ENCODE measurements at regions not wholly inside any gene's neighbourhood (a gene's known extent, or its start where the extent isn't known, plus 50 kb on each side); places are given as distances from the start of the nearest gene placed in this dataset.

DNA sequence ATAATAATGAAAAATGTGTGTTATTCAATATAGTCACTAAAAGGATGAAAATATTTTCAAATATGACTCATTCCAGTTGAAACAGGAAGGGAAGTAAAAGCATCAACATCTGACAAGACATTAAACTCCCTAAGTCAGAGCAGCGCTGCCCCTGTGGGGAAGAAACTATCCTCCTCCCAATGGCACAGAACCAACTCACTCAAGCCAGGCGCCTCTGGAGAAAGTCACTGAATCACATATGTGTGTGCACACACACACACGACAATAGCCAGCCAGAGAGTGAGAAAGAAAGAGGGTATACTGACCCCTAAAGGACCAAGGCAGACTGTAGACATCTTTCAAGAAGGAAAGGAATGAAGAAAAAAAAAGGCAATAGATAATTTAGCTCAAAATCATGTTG is 126.9 kb downstream of the SETD4 start:
- DNase-seq: no peak

DNA sequence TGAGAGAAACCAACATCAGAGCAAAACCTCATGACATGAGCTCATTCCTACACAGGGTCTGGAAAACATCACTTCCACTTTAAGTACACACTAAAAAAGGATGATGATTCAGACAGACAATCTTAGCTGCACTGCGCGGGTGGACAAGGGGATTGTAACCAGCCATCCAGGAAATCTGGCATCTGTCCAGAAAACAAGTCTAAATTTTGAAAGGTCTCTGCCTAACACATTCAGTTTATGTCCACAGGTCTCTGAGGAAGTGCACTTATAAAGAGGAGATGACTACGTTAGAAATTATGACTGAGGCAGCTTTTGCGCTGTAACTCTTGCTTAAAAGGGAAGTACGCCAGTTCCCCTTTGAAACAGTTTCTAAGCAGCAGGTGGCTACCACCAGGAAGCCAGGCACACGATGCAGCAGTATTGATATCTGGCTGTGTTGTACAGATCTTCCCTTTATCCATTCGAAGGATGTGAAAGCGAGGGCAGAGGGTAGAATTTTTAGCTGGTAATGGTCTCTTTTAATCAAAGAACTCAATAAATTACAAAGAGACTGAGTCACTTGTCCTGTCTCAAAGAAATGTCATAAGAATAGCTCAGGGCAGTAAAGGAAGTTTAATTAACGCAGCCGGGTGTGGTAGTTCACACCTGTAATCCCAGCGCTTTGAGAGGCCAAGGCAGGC is 128.0 kb downstream of the SETD4 start:
- peak; percentile 85 for DNase-seq

DNA sequence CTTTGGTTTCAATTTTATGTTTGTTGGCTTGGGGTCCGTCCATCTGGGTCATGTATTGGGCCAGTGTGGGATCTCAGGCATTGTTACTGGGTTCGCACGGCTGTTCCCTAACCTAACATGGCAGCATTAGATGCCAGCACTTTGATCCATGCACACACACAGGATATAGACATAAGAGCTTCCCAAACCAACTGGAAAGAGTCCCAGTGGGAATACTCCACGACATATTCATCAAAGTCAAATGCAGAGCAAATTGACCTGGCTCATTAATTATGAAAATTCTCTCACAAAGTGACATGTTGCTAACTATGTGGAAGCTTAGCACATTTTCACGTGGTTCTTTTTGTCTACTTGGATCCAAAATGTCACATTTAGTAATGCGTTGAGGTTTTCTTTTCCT is 130.4 kb downstream of the SETD4 start:
- no peak for DNase-seq

DNA sequence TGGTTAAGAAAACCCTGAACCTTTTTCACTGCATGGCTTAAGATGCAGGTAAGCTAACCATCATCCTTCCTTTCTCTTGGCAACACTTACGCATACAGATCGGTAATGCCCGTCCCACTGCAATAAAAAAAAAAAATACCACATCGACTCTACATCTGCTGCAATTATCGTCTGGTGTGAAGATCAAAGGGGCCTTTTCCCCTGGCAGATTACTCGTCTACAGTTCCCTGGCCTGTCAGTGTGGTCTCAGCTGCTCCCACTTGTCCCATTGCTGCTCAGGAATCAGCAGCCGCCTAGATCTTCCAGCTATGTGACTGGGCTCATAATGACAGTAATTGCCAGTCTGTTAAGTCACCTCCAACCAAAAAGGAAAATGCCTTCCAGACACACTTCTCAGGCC is 133.1 kb downstream of the SETD4 start:
- peak; percentile 9 for DNase-seq

DNA sequence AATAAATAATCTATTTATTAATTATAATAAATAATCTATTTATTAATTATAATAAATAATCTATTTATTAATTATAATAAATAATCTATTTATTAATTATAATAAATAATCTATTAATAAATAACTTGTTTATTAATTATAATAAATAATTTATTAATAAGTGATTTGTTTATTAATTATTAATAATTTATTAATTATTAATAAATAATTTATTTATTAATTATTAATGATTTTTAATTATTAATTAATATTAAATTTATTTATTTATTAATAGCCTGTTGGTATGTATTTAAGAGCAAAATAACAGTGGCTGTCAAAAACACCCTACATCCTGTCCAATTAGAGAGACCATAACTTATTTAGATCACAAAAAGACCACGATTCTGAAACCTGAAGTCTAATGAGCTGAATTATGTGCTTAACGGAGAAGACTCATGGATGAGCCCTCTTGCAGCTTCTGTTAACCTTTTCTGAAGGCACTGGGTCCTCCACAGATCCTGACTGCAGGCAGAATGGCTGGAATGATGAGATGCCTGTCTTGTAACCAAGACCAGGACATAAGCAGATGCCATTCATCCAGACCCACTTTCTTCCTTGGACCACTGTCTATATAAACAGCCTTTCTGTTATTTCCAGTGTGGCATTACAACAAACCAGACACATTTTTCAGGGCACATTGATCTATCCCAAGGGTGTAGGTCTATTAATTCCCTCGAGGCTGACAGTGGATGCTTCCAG is 134.2 kb downstream of the SETD4 start:
- no peak for DNase-seq

DNA sequence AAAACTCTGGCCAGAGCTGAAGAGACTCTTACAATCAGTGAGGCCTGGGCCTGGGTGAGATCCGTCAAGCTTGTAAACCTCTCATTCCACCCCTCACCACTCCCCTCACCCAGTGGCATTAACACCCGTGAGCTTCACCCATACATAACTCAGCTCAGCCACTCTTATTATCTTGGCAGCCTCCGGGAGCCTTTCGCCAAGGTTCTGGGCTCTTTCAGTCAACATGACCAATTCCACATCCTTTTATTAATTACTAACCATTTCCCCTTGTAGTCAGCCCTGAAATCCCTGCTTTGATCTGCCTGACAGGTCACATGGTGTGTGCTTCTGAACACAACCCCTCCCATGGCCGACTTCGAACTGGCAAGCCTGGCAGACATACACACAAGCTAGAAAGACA is 134.8 kb downstream of the SETD4 start:
- no peak for DNase-seq

DNA sequence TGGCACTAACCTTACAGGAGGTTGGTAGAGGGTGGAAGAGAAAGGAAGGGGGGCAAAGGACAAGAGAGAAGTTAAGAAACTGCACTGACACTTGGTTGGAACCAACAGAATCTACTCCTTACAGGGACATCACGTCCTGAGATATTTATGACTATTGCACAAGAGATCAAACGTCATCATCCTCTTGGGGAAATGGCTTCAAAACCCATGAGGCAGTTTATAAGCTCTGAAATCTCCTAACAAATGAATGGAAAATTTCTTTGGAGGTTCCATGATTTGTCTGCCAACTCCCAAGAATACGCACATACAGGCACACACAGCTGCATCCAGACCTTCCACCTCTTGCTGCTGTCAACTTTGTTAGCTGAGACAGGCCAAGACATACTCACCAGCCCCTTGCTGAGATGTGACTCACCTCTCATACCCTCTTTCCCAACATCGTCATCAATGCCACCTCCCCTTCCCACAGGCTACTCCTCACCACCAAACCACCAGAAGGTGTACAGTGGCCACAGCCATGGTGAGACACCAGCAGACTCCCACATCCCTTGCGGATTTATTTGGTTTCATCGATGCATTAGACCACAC is 135.5 kb downstream of the SETD4 start:
- no peak for DNase-seq

DNA sequence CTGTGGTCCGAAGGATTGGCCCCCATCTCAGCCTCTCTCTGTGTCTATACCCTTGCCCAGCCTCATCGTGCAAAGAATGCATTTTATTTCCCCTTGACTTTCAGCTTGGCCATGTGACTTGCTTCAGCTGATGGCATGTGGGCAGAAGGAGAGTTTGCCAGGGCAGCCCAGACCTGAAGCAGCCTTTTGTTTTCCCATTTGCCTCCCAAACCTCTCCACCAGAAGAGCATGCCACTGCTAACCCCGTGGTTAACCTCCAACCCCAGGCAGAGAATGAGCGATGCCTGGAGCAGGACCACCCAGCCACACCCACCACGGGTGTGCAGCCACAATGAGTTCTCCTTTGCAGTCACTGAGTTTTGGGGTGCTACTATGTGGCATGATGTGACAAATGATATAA is 136.4 kb downstream of the SETD4 start:
- DNase-seq: no peak

DNA sequence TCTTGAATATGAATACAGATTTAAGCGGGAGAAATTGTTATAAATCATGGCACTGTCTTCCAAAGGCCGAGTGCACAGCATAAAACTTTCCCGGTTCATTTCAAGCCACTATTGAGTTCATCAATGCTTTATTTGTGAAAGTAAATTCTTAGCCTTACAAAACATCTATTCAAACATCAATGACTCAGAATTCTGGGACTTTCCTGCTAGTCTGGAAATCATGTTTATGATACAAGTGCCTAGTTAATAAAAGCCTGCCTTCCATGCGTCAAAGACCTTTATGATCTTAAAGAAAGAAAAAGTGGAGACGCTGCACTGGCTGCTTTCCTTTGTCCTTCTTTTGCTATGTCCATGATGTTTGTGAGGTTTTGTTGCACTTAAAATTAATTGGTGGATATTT is 137.7 kb downstream of the SETD4 start:
- DNase-seq: no peak

DNA sequence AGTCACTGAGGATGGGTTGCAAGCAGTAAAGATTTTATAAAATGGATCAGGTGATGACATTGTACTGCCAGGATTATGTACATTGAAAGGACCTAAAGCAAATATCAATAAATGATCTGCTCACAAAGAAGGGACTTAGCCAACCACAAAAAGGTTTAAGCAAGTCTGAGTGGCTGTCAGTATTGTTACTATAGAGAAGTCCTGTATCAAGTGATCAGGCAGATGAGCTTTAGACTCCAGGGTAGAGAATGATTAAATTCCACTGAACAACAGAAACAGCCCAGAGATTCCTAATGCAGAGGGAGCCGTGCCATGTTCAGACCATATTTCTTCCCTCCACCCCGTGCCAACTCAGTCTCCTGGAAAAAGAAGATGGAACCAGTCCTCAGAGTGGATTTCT is 138.9 kb downstream of the SETD4 start:
- DNase-seq: peak; percentile 23

DNA sequence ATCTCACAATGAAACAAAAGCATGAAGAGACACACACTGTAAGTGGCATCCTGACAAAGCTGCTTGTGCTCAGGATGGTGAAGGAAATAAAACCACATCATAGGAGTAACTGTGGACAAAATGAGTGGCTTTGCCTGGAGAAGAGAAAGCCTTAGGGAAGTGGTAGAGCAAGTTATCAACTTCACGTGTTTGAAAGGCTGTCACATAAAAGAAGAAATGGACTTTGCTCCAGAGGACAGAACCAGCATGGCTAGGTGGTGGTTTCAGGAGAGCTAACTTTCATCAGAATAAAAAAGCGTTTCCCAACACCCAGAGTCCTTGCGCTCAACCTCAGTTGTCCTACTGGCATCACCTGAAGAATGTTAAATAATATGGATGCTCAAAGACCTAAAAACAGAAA is 139.9 kb downstream of the SETD4 start:
- no peak for DNase-seq

DNA sequence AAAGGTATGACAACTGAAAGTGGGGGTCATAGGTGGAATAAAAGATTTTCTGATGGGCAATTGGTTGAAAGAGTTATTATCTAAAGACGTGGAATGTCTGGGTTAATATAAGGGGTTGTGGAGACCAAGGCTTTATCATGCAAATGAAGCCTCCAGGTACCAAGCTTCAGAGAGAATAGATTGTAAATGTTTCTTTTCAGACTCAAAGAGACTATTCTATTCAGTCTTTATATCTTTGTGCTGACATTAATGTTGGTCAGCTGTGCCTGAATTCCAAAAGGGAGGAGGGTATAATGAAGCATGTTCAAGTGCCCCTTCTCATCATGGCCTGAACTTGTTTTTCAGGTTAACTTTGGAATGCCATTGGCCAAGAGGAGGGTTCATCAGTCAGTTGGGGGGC is 145.3 kb downstream of the SETD4 start:
- no peak for DNase-seq

DNA sequence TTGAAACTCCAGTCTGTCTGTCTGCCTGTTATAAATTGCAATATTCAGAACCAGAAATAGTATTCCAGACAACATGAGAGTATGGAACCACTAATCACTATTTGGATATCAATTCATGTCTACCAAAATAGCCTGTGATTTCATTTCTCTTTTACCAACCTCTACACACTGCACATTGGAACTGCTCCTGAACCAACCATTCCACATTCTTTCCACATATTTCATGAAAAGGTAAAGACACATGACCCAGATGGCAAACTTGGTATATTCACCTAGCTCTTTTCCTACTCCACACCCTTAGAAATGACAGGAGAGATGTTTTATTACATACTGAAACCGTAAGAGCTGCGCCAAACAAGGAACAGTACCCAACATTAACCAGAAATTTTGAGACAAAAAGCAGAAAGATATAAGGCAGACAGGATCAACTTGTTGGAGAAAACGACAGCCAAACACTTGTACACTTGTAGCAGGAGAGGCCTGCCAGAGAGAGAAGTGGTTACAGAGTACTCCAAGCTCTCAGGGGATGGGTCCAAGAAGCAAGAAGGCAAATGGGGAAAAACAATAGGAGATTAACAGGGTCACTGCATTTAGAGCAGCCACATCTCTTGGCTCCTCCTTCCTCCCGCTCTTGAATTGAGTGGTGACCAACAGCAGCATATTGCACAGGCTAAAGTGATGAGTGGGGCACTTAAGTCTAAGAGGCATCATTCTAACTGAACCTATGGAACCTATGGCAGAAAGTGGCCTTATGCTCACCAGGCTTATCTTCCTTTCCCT is 148.7 kb downstream of the SETD4 start:
- DNase-seq: no peak

DNA sequence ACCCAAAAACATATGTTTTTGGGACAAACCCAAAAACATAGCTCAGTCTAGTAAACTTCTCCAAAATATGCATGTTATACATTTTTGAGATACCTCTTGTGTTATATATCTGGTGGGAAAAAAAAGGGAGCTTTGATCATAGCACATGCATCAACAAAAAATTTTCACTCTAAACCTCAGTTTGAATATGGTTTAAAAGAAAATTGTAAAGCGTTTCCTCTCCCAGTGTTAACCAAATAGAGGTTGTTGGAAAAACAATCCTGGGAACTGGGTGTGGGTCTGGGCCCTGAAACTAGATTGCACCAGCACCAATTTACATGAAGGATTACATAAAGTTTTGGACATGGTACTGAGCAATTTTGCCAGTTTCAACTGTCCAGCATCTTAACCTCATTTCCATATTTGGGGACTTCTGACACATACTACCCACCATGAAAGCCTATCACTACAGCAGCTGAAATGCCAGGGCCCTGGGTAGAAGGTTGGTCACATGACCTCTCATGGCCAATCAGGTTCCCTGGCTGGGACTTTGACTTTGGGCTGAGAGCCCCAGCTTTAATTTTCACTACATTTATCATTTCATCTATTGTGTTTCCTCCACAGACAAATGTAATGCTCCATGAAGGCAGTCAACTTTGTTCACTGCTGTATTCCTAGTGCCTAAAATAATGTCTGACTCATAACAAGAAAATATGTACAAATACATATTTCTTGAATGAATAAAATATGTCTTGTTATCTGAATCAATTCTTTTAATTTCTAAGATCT is 150.7 kb downstream of the SETD4 start:
- DNase-seq: no peak

DNA sequence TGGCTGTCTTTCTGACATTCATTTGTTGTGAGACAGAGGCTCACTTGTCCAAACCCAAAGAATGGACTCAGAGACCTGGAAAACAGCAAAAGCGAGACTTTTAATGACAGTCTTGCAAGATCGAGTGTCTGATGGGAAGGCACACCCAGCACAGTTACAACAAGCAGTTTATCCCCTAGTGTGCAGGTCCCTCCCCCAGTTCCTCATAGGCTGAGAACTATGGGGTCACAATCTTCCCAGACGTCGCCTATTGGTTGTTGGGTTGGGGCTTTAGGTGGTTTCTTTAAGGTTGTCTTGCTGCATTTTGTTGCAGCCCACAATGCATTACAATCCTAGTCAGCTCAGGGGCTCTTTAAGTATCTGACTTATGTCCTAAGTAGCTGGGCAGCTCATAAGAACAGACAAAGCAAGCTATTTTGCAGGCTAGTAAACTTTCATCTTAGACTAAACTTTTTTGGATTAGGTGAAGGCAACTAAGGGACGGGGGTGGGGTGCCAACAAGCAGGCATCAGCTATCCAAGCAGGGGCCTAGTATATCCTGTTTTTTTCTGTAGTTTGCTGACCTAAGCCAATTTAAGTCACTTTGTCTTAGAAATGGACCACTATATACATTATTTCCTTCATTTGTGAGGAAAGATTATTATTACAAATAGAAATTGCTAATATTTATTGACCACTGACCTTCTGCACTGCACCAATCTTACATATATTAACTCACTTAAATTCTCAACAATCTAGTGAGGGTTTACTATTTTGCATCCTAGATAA is 151.8 kb downstream of the SETD4 start:
- no peak for DNase-seq

DNA sequence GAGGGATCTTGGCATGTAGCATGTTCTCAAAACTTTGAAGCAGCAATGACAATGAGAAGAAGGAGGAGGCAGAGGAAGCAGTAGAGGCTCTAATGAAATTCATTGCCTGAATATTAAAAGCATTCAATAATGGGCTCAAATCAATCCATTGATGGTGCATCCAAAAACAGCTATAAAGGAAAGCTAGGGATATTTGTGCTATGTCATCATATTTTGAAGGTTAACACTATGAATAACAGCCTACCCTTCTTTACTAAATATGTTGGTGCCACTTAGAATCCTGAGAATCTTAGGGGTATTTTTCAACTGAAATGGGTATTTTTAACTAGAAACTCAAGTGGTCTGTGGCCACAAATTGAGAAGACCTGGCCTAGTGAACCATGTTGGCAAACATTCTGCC is 153.7 kb downstream of the SETD4 start:
- DNase-seq: no peak

DNA sequence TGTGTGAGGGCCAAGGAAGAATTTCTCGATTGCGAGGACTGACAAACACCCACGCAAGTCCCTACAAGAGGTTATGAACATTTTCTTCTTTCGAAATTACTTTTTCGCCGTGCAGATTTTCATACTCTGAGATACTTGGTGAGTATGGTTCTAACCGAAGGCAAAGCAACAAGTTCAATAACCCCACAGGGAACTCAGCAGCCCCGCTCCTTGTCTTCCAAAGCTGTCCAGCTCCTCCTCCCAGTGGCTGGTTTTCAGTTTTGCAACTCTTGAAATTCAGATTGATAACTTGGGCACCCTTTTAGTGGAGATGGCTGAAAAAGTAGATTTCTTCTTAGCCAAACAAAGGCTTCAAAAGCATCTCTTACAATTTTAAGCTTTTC is 154.4 kb downstream of the SETD4 start:
- no peak for DNase-seq

DNA sequence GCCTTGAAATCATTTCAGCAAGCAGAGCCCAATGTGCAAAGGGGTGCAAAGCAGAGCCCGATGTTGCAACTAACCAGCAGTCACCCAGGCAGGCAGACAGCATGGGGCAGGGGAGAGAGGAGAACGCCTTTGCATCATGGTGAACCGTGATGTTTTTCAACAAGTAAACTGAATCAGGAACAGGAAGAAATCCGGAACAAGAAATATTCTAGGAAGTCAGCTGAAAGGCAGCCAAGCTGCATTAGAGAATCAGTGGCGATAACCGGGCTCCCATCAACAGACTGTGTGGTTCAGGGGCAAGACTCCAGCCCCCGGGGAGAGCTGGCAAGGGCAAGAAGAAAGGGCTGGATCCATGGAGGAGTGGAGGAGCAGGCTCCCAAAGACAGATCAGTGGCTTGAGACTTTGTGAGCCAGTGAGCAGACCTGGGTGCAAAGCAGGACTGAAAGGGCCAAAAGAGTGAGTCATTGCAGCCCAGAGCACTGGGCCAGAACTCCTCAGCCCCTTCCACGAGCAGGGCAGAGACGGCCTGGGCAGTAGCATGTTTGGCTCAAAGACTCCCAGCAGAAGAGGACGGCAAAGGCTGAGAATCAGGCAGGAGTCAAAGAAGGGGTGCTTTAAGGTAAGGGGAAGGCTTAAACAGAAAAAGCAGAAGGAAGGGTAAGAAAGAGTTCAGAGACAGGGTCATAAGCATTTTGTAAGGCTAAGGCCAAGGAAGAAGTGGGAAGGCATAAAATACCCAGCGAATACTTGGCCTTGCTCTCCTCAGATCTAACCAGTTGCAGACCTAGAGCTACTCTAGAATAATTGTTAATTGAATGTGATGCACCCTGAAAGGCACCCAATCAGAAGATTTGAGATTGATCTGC is 155.0 kb downstream of the SETD4 start:
- DNase-seq: no peak

DNA sequence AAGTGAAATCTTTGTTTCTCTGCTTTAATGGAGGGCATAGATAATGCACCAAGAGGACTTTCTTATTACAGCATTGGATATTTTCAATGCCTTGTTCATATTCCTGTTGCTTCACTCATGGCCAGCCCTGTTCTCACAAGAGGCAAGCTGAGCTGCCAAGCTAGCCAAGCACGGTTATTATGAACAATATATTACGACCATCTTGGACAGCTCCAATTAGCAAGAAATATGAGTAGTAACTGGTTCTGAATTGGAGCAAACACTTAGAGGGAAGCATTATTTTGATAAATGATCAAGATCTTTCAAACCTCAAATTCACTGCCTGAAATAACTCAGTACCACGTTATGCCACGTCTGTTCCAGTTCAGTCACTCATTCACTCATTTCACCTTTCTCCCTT is 159.8 kb downstream of the SETD4 start:
- DNase-seq: no peak

DNA sequence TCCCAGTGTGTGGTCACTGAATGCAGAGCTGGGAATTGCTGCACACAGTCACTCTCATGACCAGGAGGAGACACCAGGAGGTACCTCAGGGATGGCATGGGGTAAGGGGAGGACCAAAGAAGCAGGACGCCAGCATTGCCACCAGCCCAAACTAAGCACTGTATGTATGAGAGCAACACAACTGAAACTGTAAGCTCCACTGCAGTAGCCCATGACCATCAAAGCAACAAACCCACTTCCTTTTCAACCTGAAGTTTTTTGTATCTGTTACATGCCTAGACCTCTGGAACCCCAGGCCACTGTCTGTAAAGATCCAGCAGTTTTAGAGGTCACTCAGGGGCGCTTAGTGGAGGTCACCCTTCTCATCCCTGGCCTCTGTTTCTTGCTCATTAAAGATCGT is 164.3 kb downstream of the SETD4 start:
- DNase-seq: no peak

DNA sequence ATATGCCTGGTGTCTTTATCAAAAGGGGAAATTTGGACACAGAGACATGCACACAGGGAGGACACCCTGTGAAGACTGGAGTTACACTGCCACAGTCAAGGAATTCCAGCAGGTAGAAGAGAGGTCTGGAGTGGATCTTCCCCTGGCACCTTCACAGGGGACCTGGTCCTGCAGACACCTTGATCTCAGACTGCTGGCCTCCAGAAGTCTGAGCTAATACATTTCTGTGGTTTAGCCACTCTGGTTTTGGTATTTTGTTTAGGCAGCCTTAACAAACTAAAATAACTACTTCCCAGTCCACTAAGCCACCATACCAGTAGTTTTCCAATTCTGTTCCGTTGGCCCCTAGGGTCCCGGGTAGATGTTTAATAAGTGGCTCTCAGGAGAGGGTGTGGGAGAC is 164.7 kb downstream of the SETD4 start:
- DNase-seq: no peak
